Testis (tissue), 2 donors: ENCODE measurements at regions not wholly inside any gene's neighbourhood (a gene's known extent, or its start where the extent isn't known, plus 50 kb on each side); places are given as distances from the start of the nearest gene placed in this dataset.

Experiments
- DNase-seq: peaks from one replicate; pipeline ENCODE4 v3.0.0-alpha.2; 2019
- H3K27ac ChIP-seq, 2 donors: fragments of 200-600 bp; sonication (generic); one replicate each; pipeline ENCODE4 v1.5.1; 2019
- H3K27me3 ChIP-seq: fragments of 200-600 bp; sonication (generic); one replicate; pipeline ENCODE4 v1.5.1; 2019
- H3K36me3 ChIP-seq: fragments of 200-600 bp; sonication (generic); one replicate; pipeline ENCODE4 v1.5.1; 2017; ENCODE audit warnings: low read depth; ENCODE audit errors: missing control alignments
- H3K4me1 ChIP-seq: fragments of 200-600 bp; sonication (generic); one replicate; pipeline ENCODE4 v1.5.1; 2019
- H3K4me3 ChIP-seq, 2 donors: fragments of 200-600 bp; sonication (generic); one replicate each; pipeline ENCODE4 v1.5.1; 2017 to 2019
- H3K9me3 ChIP-seq: fragments of 200-600 bp; sonication (generic); one replicate; pipeline ENCODE4 v1.5.1; 2017
- POLR2A ChIP-seq: fragments of 450-650 bp; IDR thresholded peaks from one replicate; pipeline ENCODE4 v1.6.1; 2017; ENCODE audit warnings: antibody characterized with exemption, mild to moderate bottlenecking, moderate library complexity
- WGBS, 2 donors: methylation state at CpG; one replicate each; pipeline ENCODE4 v1.1.5; 2018; 5-methylcytosine and 5-hydroxymethylcytosine counted together
- intact Hi-C: fragments of 100-400 bp; cut with DNase I; formaldehyde crosslinking; loops from one replicate; pipeline ENCODE4 v1.15.1; 2023; ENCODE audit warnings: low total_unique reads
- TF ChIP-seq, protein P1 (sequence below), 3 experiments: fragments of 450-650 bp in 2 of 3; fragments of 200-600 bp in 1 of 3; sonication (generic) in 1 of 3; IDR thresholded peaks; one replicate each; pipeline ENCODE4 v1.5.1; 2016 to 2019; ENCODE audit warnings: antibody characterized with exemption in 3 of 3, mild to moderate bottlenecking in 2 of 3, moderate library complexity in 1 of 3

DNA sequence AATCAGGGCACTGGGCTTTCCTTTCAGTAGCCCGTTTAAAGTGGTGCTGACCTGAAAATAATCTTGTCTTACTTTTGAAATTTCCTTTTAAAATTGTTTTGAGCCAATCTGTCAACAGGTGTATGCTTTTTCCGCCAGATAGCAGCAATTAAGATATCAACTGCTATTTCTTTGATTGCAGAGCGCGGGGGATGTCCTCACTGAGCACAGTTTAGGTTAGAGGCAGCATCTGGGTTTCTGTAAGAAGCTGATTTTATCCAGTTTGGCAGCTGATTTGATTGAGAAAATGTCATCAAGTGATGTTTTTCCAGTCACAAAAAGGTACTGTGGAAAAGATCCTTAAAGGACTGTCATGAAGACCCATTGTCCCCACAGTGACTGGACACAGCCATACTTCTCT is 371.8 kb downstream of the ADAMTS20 start:
- WGBS, 2 donors = 83 to 84% methylated on average over 4 of the region's 4 CpGs
- TF ChIP-seq, protein P1, sequence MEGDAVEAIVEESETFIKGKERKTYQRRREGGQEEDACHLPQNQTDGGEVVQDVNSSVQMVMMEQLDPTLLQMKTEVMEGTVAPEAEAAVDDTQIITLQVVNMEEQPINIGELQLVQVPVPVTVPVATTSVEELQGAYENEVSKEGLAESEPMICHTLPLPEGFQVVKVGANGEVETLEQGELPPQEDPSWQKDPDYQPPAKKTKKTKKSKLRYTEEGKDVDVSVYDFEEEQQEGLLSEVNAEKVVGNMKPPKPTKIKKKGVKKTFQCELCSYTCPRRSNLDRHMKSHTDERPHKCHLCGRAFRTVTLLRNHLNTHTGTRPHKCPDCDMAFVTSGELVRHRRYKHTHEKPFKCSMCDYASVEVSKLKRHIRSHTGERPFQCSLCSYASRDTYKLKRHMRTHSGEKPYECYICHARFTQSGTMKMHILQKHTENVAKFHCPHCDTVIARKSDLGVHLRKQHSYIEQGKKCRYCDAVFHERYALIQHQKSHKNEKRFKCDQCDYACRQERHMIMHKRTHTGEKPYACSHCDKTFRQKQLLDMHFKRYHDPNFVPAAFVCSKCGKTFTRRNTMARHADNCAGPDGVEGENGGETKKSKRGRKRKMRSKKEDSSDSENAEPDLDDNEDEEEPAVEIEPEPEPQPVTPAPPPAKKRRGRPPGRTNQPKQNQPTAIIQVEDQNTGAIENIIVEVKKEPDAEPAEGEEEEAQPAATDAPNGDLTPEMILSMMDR (IDR thresholded peaks at IDR 0.05) = no peak
- no peak for TF ChIP-seq POLR2A
- DNase-seq = no peak

DNA sequence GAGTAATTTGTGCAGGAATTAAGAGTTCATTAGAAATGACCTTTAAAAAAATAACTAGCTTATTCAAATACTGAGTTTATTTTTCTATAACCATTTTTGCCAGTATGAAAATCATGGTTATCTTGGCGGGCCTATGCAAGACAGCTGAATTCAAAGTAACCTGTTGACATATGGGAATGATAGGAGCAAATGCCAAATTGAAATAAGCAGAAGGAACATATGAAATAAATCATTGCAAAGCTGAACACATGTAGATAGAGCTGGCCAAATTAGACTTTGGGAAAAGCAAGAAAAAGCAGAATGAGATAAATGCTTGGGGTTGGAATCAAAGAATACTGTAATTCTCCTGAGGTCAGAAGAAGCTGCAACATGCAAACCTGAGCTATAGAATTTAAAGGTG is 372.5 kb downstream of the ADAMTS20 start:
- H3K4me3 ChIP-seq = no peak overlapping the region
- no peaks in the 10 kb centered on the region for H3K27me3 ChIP-seq
- DNase-seq = no peak
- H3K36me3 ChIP-seq = no peaks in the 10 kb centered on the region
- H3K9me3 ChIP-seq = no peaks in the 10 kb centered on the region
- H3K27ac ChIP-seq = no peak overlapping the region
- 45 to 71% methylated on average over 1 of the region's 1 CpG for WGBS, 2 donors
- intact Hi-C loops = no loop called here
- no peaks in the 10 kb centered on the region for H3K4me1 ChIP-seq
- no peak for TF ChIP-seq POLR2A
- TF ChIP-seq, protein P1 (IDR thresholded peaks at IDR 0.05) = no peak

More for the DNA sequence above, 371.8 kb downstream of the ADAMTS20 start:
- no peaks in the 10 kb centered on the region for H3K36me3 ChIP-seq
- no peaks in the 10 kb centered on the region for H3K4me1 ChIP-seq
- H3K4me3 ChIP-seq = no peak overlapping the region
- no peak overlapping the region for H3K27ac ChIP-seq
- intact Hi-C loops = no loop called here
- no peaks in the 10 kb centered on the region for H3K9me3 ChIP-seq
- H3K27me3 ChIP-seq = no peaks in the 10 kb centered on the region

DNA sequence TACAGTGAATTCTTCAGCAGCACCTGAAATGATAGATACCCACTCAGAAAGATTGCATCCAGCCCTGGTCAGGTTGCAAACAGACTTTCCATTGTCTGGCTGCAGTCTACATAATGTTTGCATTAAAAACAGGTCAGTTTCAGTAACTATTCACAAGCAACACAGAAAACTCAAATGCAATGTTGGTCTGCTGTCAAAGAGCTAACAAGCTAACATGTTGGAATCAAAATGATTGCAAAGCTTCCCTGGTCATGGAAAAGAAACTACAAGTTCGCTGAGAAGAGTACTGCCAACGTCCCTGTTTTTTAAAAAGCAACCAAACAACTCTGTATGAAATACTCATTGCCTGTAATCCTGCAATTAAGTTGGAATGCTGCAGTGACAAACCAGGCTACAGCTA is 374.7 kb downstream of the ADAMTS20 start:
- intact Hi-C loops = no loop called here
- Histone ChIP-seq H3K4me3 (no peak overlapping the region), H3K4me1 (no peaks in the 10 kb centered on the region), H3K9me3 (no peaks in the 10 kb centered on the region), H3K36me3 (no peaks in the 10 kb centered on the region), H3K27me3 (no peaks in the 10 kb centered on the region), H3K27ac (no peak overlapping the region)
- WGBS, 2 donors = 74 to 82% methylated on average over 2 of the region's 2 CpGs
- TF ChIP-seq POLR2A = no peak
- TF ChIP-seq, protein P1 (IDR thresholded peaks at IDR 0.05) = no peak
- no peak for DNase-seq

DNA sequence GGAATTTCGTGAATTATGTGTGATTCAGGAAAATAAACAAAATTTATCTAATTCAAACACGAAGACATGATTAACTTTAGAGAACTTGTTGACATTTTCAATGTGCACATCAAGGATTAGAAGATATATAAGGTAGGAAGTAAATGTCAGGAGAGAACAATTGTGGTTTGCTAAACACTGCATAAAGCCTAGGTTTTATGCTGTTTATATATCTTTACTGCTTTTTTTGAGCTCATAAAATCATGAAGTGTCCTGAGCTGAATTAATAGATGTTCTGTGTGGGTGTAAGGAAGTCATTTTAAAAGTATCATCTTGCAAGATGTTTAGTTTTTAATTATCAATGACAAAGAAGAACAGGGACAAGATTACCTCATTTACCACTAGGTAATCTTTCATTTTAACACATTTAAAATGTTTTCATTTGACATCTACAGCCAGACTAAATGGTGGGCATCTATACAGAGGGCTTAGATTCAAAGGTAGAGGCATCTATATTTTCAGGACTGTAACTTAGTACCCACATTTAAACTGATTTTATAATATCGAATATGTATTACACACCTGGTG is 382.8 kb downstream of the ADAMTS20 start:
- DNase-seq = no peak
- TF ChIP-seq, protein P1 (IDR thresholded peaks at IDR 0.05) = no peak
- no peak for TF ChIP-seq POLR2A
- Histone ChIP-seq H3K4me1 (no peaks in the 10 kb centered on the region), H3K4me3 (no peak overlapping the region), H3K36me3 (no peaks in the 10 kb centered on the region), H3K27ac (no peak overlapping the region), H3K9me3 (no peaks in the 10 kb centered on the region), H3K27me3 (no peaks in the 10 kb centered on the region)
- 61 to 68% methylated on average over 3 of the region's 3 CpGs for WGBS, 2 donors
- intact Hi-C loops = no loop called here

DNA sequence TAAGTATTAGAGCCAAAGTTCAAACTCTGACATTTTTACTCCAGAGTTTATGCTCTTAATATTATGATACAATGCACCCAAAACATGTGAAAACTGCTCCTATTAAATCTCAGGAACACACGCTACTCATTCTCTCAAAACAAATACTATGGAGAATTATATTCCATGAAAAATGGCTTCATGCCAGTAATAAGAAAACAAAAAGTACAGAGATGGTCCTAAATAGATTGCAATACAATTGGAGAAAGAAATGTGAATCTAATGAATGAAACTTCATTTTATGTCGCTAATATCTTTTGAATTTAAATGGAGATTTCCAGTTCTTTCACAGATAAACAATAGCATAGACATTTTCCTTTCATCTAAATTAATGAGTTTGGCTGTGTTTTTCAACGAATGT is 384.3 kb downstream of the ADAMTS20 start:
- Histone ChIP-seq H3K4me1 (no peaks in the 10 kb centered on the region), H3K36me3 (no peaks in the 10 kb centered on the region), H3K27ac (no peak overlapping the region), H3K4me3 (no peak overlapping the region), H3K27me3 (no peaks in the 10 kb centered on the region), H3K9me3 (no peaks in the 10 kb centered on the region)
- WGBS, 2 donors = 41 to 48% methylated on average over 3 of the region's 3 CpGs
- TF ChIP-seq, protein P1 (IDR thresholded peaks at IDR 0.05) = no peak
- TF ChIP-seq POLR2A = no peak
- intact Hi-C loops = no loop called here
- DNase-seq = no peak
